ENCODE measurements at regions not wholly inside any gene's neighbourhood (a gene's known extent, or its start where the extent isn't known, plus 50 kb on each side); places are given as distances from the start of the nearest gene placed in this dataset.

DNA sequence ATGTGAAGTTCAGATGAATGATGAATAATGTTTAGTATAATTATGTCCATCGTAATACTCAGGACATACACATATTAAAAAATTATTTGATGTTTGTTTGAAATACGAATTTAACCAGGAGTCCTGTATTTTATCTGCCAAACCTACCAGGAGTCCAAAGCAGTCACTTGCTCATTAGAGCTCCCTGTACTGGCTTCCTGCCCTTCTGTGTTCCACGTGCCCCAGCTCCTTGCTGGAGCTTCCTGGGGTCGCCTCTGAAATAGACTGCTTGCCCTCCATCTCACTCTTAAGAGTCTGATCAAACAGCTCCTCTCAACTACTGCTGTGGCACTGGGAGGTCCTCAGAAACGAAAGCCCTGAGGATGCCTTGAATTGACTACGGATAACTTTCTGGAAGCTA is 87.3 kb upstream of the DHRS4 start:
- no peak for TF ChIP-seq YY1 (IDR thresholded peaks at IDR 0.05; ENCODE audit: insufficient read depth, insufficient read length)
- TF ChIP-seq SUZ12 (IDR thresholded peaks at IDR 0.05; ENCODE audit: extremely low read depth, insufficient read depth, insufficient read length) = no peak
- no peak for TF ChIP-seq ZNF274 (IDR thresholded peaks at IDR 0.05; ENCODE audit: low read depth, low read length)

Data from NT2/D1 (cell line).